ENCODE measurements at regions not wholly inside any gene's neighbourhood (a gene's known extent, or its start where the extent isn't known, plus 50 kb on each side); places are given as distances from the start of the nearest gene placed in this dataset.

GRCh38 chr6:74749211-74750147, 456.4 kb downstream of the COL12A1 start:
- Histone ChIP-seq H3K27me3 (no peaks in the 10 kb centered on the region), H3K36me3 (no peaks in the 10 kb centered on the region), H3K27ac (no peak overlapping the region), H3K4me1 (no peaks in the 10 kb centered on the region), H3K9me3 (no peaks in the 10 kb centered on the region), H3K4me3 (no peak overlapping the region)
- WGBS, 2 donors: 46 to 58% methylated on average over 10 of the region's 10 CpGs
- peak; percentile 26 to 73 for ATAC-seq (ENCODE audit: low FRiP score in 2 of 2)
- DNase-seq: peak in 1 of 2 donors; percentile 36
- TF ChIP-seq EP300 (IDR thresholded peaks at IDR 0.05): no peak
- no peak for TF ChIP-seq POLR2A (IDR thresholded peaks at IDR 0.05)
- TF ChIP-seq, protein P1, sequence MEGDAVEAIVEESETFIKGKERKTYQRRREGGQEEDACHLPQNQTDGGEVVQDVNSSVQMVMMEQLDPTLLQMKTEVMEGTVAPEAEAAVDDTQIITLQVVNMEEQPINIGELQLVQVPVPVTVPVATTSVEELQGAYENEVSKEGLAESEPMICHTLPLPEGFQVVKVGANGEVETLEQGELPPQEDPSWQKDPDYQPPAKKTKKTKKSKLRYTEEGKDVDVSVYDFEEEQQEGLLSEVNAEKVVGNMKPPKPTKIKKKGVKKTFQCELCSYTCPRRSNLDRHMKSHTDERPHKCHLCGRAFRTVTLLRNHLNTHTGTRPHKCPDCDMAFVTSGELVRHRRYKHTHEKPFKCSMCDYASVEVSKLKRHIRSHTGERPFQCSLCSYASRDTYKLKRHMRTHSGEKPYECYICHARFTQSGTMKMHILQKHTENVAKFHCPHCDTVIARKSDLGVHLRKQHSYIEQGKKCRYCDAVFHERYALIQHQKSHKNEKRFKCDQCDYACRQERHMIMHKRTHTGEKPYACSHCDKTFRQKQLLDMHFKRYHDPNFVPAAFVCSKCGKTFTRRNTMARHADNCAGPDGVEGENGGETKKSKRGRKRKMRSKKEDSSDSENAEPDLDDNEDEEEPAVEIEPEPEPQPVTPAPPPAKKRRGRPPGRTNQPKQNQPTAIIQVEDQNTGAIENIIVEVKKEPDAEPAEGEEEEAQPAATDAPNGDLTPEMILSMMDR (IDR thresholded peaks at IDR 0.05): no peak
- no peak for TF ChIP-seq POLR2AphosphoS5 (IDR thresholded peaks at IDR 0.05)

- Histone ChIP-seq H3K27me3 (no peaks in the 10 kb centered on the region), H3K9me3 (no peaks in the 10 kb centered on the region), H3K36me3 (no peaks in the 10 kb centered on the region), H3K27ac (no peak overlapping the region), H3K4me1 (no peaks in the 10 kb centered on the region), H3K4me3 (no peak overlapping the region)
- WGBS, 2 donors: 50 to 51% methylated on average over 1 of the region's 1 CpG
- no peak for DNase-seq
- no peak for ATAC-seq (ENCODE audit: low FRiP score in 2 of 2)
- TF ChIP-seq EP300 (IDR thresholded peaks at IDR 0.05): no peak
- no peak for TF ChIP-seq POLR2AphosphoS5 (IDR thresholded peaks at IDR 0.05)
- TF ChIP-seq POLR2A (IDR thresholded peaks at IDR 0.05): no peak
- TF ChIP-seq, protein P1 (IDR thresholded peaks at IDR 0.05): no peak
These were observed 460.2 kb downstream of the COL12A1 start for GRCh38 chr6:74745670-74746069.

DNA sequence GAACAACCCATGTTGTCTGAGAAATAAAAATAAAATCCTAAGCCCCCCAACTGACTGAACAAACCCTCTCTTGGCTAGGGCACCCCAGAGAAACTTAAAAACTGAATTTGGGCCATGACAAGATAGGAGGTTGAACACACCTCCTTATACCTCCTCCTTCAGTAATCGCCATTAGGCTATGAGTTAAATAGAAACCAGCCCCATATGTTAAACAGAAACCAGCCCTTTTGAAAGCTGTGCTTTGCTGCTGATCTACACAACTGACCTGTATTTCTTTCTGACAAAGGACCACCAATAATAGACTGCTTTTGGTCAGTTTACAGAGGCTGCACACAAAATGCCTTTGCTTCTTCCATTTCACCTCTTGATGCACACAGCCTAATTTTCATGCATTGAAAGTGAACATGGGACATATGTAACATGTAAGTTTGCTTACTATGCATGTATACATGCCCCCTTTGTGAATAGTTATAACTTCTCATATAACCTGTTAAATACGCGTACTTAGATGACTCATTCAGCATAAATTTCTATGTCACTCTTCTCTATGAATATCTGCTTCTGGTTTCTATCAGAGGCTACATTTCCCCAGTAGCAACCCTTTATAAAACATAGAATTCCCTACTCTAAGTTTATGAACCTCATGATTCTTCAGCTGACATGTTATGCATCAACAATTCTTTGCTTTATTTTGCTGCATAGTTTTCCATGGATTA, 462.9 kb downstream of the COL12A1 start:
- Histone ChIP-seq H3K27ac (no peak overlapping the region), H3K36me3 (no peaks in the 10 kb centered on the region), H3K4me3 (no peak overlapping the region), H3K4me1 (no peaks in the 10 kb centered on the region), H3K9me3 (no peaks in the 10 kb centered on the region), H3K27me3 (no peaks in the 10 kb centered on the region)
- ATAC-seq (ENCODE audit: low FRiP score in 2 of 2) (no peak), DNase-seq (no peak)
- no peak for TF ChIP-seq EP300 (IDR thresholded peaks at IDR 0.05)
- TF ChIP-seq POLR2A (IDR thresholded peaks at IDR 0.05): no peak
- TF ChIP-seq, protein P1 (IDR thresholded peaks at IDR 0.05): no peak
- TF ChIP-seq POLR2AphosphoS5 (IDR thresholded peaks at IDR 0.05): no peak
- 96 to 99% methylated on average over 3 of the region's 3 CpGs for whole genome bisulfite sequencing, 2 donors

DNA sequence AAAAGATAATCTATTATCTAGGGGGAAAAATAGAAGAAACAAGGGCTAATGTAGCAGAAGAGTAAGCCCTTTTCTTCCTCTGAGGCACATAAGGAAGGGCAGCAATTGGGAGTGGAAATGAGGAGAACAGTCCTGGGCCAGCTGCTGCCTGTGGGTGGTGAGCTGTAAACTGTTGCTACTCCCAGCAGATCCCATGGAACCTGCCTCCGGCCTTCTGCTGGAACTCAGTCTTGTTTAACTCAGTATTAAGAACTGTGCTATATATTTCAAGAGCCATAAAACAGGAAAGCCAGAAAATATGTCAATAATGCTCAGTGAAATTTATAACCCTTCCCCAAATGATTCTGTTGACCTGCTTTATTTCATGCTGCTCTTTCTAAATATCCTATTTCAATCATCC, 464.2 kb downstream of the COL12A1 start:
- DNase-seq (no peak), ATAC-seq (ENCODE audit: low FRiP score in 2 of 2) (no peak)
- no peaks in the 10 kb centered on the region for H3K4me1 ChIP-seq
- no peaks in the 10 kb centered on the region for H3K27me3 ChIP-seq
- TF ChIP-seq POLR2AphosphoS5 (IDR thresholded peaks at IDR 0.05) (no peak), EP300 (IDR thresholded peaks at IDR 0.05) (no peak), POLR2A (IDR thresholded peaks at IDR 0.05) (no peak)
- TF ChIP-seq, protein P1 (IDR thresholded peaks at IDR 0.05): no peak
- H3K9me3 ChIP-seq: peaks cover 0 to 6% (median 0%) of the 10 kb centered on the region in 4 donors
- H3K4me3 ChIP-seq: no peak overlapping the region
- H3K36me3 ChIP-seq: no peaks in the 10 kb centered on the region
- no peak overlapping the region for H3K27ac ChIP-seq
- WGBS, 2 donors: 57 to 95% methylated on average over 1 of the region's 1 CpG

Data from upper lobe of left lung (tissue), 6 donors.